Endometrial microvascular endothelial cells (primary cell): ENCODE measurements at regions not wholly inside any gene's neighbourhood (a gene's known extent, or its start where the extent isn't known, plus 50 kb on each side); places are given as distances from the start of the nearest gene placed in this dataset.

ENCODE experiments used
- in situ Hi-C: cut with HindIII; loops from 2 replicates; pipeline ENCODE4 v1.10.0; 2017; ENCODE audit warnings: low sequenced_read_pairs, low pct_unique_long_range_greater_than_20kb; ENCODE audit errors: inconsistent ontology term

DNA sequence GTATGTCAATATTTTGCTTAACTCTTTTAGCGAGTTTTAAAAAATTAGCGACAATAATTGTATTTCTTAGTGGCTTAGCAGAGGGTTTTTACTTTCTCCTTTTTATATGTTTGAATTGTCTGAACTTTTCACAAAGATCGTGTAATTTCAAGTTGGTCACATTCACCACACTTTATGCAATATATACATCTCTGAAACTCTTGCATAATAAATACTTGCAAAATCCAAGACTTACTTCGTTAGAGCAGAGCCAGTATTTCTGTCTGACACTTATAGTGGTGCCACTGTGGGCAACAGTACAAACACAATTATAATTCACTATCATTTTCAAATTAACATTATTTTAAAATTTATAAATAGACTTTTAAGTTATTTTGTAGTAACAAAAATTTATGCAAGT, 62.0 kb downstream of the SUCNR1 start:
- in situ Hi-C loops, result no loop called here

DNA sequence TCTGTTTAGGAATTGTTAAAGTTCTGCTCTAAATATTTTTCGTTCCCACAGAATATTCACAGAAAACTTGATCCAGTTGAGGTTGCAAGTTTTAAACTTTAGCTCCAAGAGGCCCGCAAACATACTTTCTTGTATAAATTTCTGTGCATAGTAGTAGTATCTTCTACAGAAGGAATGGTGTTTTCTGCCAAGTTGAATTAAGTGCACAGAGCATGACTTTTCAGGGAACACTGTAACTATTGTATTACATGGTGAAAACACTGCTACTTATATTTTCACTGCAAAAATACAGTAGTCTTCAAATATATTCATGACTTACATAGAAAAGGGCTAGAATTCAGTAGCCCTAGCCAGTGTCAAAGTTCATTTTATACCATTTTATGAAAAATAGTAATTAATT, 67.0 kb downstream of the SUCNR1 start:
- in situ Hi-C loops, result no loop called here

DNA sequence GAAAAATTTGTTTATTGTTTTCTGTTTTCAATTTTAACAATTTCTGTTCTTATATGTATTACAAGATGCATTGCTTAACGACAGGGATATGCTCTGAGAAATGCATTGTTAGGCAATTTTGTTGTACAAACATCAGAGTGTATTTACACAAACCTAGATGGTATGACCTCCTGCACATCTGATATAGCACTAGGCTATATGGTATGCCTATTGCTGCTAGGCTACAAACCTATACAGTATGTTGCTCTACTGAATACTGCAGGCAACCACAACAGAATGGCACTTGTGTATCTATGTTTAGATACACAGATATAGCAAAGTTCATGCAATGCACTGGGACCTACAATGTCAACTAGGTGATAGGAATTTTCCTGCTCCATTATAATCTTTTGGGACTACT, 70.1 kb downstream of the SUCNR1 start:
- in situ Hi-C loops, result no loop called here

DNA sequence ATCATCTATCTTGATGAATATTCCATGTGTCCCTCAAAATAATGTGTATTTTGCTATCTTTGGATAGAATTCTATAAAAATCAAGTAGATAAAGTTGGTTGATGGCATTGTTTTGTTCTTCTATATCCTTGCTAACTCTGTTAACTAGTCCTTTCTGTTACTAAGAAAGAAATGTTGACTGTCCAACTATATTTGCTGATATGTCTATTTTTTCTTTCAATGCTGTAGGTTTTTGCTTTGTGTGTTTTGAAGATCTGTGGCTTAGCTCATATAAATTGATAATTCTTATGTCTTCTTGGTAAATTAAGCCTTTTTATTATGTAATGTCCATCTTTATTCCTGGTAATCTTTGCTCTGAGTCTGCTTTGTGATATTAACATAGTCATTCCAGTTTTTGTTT, 70.9 kb downstream of the SUCNR1 start:
- in situ Hi-C loops, result no loop called here

DNA sequence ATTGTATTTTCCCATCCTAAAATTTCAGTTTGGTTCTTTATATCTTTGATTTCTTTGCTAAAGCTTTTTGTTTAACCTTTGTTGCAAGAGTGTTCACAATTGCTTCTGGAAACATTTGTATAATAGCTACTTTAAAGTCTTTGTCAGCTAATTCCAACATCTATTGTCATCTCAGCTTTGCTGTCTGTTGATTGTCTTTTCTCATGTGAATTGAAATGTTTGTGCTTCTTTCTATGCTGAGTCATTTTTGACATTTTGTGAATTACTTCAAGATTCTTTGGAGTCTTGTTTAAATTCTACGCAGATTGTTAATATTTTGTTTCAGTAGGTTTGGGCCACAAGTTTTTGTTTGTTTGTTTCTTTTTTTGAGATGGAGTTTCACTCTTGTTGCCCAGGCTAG, 73.2 kb downstream of the SUCNR1 start:
- in situ Hi-C loops, result no loop called here

DNA sequence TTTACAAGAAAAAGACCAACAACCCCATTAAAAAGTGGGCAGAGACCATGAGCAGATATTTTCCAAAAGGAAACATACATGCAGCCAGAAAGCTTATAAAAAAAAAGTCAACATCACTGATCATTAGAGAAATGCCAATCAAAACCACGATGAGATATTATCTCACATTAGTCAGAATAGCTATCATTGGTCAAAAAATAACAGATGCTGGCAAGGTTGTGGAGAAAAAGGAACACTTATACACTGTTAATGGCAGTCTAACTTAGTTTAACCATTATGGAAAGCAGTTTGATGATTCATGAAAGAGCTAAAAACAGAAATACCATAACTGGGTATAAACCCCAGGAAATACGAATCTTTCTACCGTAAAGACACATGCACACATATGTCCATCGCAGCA, 76.3 kb downstream of the SUCNR1 start:
- in situ Hi-C loops, result no loop called here

DNA sequence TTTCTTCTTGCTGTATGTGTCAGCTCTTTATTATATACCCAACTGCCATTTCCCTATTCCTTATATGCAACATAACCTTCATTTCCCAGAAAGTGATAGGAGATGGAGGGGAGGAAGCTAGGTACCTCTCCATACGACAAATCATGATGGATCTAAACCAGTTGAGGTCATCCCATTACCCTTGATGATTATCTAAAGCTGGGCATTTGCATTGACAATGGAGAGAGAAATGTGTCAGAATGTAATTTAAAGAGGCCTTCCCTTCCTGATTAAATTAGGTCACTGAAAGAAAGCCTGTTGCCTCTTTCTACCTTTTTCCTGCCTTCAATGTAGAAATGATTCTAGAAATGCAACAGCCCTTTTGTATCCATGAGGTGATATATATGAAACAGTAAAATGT, 81.9 kb downstream of the SUCNR1 start:
- in situ Hi-C loops, result no loop called here

DNA sequence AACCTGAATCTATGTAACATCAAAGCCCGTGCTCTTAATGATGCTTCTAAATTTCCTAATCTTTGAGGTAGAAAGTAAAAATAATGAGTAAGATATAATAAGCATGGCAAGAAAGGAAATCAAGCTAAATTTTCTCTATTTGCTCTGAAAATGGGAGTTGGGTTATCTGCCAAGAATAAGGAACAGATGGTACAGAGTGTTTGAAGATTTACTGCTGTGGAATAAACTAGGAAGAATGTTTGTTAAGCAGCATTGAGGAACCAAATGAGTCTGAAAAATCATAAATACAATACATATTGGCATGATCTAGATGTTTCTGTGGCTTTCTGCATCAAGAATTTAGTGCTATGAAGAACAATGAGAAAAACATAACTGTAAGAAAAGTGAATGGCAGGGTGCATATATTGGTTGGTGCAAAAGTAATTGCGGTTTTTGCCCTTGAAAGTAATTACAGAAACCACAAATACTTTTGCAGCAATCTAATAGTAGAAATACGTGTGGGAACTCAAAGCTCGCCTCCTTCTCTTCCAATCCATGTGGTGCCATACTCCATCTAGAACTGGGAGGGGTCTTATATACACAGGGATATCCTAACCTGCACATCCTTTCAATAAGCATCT, 87.6 kb downstream of the SUCNR1 start:
- in situ Hi-C loops, result no loop called here

DNA sequence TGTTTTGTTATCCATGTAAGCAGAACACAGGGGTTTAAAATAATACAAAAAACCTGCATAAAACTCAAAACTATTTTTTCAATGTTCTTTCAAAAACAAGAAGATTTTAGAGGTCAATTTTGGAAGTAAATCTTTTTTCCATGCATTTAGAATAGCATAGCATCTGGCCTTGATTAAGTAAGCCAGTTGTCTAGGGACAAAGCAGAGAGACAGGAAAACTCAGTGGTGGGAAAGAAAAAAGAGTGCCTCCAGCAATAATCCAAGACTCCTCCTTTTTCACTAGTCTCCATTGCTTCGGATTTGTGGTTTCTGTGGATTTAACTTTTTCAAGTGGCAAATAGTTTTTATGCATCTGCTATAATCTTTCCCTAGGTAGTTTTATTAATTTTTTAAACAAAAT, 88.9 kb downstream of the SUCNR1 start:
- in situ Hi-C loops, result no loop called here

DNA sequence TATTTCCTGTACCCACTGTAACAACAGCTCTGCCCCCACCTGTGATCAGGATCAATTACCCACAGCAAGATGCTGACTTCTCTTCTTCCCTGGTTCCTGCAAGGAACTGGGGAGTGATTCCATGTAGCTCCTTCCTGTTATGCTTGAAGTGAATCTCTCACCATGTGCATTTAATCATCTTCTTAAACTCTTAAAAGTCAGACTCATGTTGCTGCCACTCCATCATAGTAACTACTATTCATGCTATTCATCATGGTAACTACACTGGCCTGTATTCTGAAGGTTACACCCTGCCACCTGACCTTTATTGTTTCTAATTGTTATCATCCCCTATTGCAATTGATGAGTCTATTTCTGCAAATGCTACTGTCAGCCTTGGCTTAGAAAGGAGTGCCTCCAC, 89.5 kb downstream of the SUCNR1 start:
- in situ Hi-C loops, result no loop called here

DNA sequence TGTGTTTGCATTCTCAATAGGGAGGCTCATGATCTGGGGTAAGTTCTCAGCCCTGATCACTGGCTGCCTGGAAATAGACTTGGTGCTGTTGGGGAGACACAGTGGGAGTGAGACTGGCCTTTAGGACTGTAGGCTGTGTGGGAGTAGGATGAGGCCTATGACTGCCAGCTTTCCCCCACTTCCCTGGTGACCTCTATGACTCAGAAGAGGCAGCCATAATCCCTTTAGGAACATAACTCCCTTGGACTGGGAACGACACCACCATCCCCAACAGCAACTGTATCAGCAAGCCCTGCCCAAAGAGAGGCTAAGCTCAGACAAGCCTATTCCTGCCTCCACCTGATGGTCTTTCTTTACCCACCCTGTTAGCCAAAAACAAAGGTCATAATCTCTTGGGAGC, 91.3 kb downstream of the SUCNR1 start:
- in situ Hi-C loops, result no loop called here

DNA sequence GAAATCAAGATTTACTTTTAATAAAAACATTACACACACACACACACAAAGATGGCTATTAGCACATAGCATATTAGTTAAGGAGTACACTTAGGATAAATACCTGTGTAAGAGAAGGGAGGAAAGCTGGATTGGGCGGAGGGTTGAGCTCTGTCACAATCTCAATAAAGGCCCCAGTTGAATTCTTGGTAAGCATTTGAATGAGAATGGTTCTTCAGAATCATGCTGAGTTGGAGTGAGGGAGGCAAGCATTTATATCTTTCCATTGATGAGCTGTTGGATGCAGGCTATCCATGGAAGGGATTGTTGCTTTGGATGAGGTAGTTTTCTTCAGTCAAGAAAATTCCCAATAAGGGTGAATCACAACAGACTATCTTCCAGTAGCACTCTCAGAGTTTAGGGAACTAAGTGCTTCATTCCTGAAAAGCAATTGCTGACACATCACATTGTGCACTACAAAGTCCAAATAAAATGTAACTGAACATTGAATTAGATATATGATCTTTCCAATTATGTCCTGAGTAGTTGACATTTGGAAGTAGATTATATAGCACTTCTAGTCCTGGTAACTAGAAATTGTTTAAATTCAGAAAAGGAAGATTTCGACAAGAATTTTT, 95.7 kb downstream of the SUCNR1 start:
- in situ Hi-C loops, result no loop called here

DNA sequence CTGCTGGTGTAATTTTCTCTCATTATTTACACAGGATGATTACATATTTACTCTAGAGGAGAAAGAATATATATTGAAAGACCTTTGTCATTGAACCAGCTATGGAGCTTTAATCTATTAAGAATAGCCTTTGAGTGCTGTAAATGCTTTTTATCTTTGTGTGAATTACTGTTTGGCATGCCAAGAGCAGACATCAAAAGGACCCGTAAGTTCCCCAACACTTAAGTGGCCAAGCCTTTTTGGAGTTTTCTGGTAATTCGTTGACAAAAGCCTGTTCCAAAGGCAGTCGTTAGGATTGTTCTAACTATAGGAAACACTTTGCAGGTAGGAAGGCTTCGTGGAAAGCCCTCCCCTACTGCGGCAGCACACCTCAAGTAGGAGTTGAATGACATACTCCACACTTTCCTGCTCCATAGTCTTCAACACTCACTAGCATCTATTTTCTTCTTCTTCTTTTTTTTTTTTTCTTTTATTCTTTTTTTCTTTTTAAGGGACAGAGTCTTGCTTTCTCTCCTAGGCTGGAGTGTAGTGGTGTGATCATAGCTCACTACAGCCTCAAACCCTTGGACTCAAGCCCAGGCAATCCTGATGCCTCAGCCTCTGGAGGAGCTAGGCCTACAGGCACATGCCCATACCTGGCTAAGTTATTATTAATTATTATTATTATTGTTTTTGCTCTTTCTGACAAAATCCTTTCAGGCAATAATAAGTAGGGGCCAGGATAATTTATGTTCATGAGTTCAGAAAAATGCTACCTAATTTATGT, 98.6 kb downstream of the SUCNR1 start:
- in situ Hi-C loops, result no loop called here

DNA sequence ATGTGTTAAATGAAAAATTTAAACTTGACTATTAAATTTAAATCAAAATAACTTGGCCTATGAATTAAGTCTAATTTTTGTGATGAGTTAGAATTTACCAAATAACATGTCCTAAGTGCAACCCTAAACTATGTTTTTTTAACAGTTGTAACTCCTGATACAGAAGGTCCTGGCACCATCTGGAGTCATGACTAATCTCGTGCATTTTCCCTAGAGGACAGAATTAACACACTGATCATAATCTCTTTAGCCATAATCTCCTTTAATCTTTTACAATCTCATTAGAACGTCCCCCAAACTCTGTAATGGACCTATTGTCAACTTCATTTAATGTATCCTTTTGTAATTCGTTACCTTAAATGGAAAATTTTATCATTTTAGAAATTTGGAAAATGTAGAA, 100.6 kb downstream of the SUCNR1 start:
- in situ Hi-C loops, result no loop called here

DNA sequence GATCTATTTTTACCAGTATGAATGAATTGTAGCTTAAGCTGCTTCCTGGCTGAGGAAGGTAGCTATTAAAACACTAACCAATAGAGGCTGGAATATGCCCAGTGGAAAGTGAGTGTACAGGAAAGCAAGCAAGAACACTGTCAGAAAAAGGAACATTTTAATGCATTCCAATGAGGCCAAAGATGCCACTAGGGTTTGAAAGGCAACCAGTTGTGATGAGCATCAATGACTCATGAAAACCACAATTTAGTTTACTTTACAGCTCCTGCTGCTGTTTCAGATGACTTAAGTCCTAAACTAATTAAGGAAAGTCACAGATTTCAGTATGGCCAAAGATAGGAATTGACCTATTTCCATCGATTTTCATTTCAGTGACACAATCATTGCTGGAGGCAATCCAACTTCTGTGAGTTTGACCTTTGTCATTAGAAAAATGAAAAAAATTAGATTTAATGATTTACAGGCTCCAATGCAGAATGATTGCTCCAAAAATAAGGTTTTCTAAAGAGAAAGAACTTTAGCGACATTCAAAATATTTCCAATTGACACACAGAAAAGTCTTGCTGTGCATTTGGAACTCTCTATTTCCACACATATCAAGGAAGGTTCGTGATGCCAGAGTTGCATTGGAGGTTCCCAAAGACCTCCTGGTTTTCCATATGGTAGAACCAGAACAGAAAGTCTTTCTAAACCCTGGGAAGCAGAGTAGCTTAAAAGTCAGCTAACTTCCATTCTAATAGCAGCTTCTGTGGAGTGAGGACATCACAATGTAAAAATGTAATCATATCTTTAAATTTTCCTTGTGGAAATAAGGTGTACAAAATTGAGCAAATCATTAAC, 103.0 kb downstream of the SUCNR1 start:
- in situ Hi-C loops, result no loop called here

DNA sequence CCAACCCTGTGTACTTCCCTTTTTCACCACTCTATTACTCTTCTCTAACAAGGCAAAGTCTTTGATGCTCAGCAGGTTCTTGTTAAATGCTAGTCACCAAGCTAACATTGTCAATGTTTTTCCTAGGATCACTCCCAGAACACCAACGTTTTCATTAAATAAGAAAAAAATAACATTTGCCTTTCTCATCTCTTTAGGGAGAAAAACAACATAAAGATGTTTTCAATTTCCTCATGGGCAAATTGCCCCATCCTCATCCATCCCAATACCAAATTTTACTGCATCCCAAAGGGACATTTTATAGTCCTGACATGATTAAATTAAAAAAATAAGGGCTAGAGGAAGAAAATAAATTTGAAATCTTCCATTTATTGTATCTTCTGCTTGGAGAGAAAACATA, 106.5 kb downstream of the SUCNR1 start:
- in situ Hi-C loops, result no loop called here

DNA sequence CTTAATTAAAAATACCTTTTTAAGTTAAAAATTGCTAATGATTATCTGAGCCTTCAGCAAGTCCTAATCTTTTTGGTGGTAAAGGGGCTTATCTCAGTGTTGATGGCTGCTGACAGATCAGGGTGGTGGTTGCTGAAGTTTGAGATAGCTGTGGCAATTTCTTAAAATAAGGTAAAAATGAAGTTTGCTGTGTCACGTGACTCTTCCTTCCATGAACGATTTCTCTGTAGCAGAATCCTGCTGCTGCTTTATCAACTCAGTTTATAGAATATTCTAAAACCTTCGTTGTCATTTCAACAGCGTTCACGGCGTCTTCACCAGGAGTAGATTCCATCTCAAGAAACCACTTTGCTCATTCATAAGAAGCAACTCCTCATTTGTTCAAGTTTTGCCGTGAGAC, 110.1 kb downstream of the SUCNR1 start:
- in situ Hi-C loops, result no loop called here

DNA sequence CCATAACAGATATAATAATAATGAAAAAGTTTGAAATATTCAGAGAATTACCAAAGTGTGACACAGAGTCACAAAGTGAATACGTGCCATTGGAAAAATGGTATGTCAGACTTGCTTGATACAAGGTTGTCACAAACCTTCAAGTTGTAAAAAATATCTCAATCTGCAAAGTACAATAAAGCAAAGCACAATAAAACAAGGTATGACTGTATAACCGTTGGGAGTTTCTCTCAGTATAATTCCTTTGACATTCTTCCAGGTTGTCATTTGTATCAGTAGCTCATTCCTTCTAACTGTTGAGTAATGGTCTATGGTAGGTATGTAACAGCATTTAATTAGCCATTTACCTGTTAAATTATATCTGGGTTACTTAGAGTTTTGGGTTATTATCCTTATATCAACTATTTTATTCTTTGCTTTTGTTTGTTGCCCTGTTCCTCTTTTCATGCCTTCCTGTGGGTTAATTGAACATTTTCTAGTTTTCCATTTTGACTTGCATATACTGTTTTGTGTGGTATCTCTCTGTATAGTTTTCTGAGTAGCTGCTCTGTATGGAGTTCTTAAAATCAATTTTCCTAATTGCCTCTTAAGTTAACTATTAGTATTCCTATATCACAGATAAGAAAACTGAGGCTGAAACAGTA, 112.5 kb downstream of the SUCNR1 start:
- in situ Hi-C loops, result no loop called here

DNA sequence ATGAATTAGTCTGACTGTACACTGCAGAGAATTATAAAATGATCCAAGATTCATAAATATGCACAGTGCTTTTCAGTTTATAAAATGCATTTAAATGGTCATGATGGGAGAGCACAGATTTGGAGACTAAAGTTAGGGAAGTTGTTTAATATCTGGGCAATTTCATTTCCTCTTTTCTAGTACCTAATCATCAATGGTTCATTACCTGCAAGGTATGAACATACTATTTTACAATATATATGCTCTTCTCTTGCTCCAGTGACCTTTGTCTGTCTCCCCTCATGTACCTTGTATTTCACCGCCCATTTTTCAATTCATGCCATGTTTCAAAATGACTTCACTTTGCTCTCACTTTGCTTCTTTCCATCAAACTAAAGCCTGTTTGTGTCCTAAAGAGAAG, 114.5 kb downstream of the SUCNR1 start:
- in situ Hi-C loops, result no loop called here
